ENCODE measurements at regions not wholly inside any gene's neighbourhood (a gene's known extent, or its start where the extent isn't known, plus 50 kb on each side); places are given as distances from the start of the nearest gene placed in this dataset.

- DNase-seq (ENCODE audit: low spot score): no peak
- in situ Hi-C loops (cut with MboI; ENCODE audit: low pct_unique_long_range_greater_than_20kb, low sequenced_read_pairs, unreplicated experiment): loop anchor here (5.0 kb wide), 1 partner anchor 94 kb away; the partner anchor contains the start of gene CHD2
- TF ChIP-seq CTCF (IDR thresholded peaks at IDR 0.05; ENCODE audit: extremely low read depth, insufficient read depth, missing control alignments): no peak
Measured at GRCh38 chr15:92807971-92808571, 92.1 kb upstream of the CHD2 start.

- peak; percentile 75 for DNase-seq (ENCODE audit: low spot score)
- in situ Hi-C loops (cut with MboI; ENCODE audit: low pct_unique_long_range_greater_than_20kb, low sequenced_read_pairs, unreplicated experiment): loop anchor here (5.0 kb wide), 1 partner anchor 94 kb away; the partner anchor contains the start of gene CHD2
- no peak for TF ChIP-seq CTCF (IDR thresholded peaks at IDR 0.05; ENCODE audit: extremely low read depth, insufficient read depth, missing control alignments)
Measured at GRCh38 chr15:92808598-92809063, 91.5 kb upstream of the CHD2 start.

GRCh38 chr15:92809064-92809879, 90.9 kb upstream of the CHD2 start:
- peak; percentile 99 for TF ChIP-seq CTCF (IDR thresholded peaks at IDR 0.05; ENCODE audit: extremely low read depth, insufficient read depth, missing control alignments)
- in situ Hi-C loops (cut with MboI; ENCODE audit: low pct_unique_long_range_greater_than_20kb, low sequenced_read_pairs, unreplicated experiment): loop anchor here (5.0 kb wide), 1 partner anchor 93 kb away; the partner anchor contains the start of gene CHD2
- DNase-seq (ENCODE audit: low spot score): peak; percentile 97

- peak; percentile 64 for DNase-seq (ENCODE audit: low spot score)
- TF ChIP-seq CTCF (IDR thresholded peaks at IDR 0.05; ENCODE audit: extremely low read depth, insufficient read depth, missing control alignments): no peak
- in situ Hi-C loops (cut with MboI; ENCODE audit: low pct_unique_long_range_greater_than_20kb, low sequenced_read_pairs, unreplicated experiment): loop anchor here (5.0 to 10.0 kb wide), 2 partner anchors 75 to 92 kb away; partner anchors contain the start of gene CHD2
Measured at GRCh38 chr15:92809880-92810361, 90.2 kb upstream of the CHD2 start.

- in situ Hi-C loops (cut with MboI; ENCODE audit: low pct_unique_long_range_greater_than_20kb, low sequenced_read_pairs, unreplicated experiment): loop anchor here (10.0 kb wide), 1 partner anchor 74 kb away; no protein-coding TSS in a partner anchor
- peak; percentile 48 for DNase-seq (ENCODE audit: low spot score)
- TF ChIP-seq CTCF (IDR thresholded peaks at IDR 0.05; ENCODE audit: extremely low read depth, insufficient read depth, missing control alignments): no peak
Measured at GRCh38 chr15:92810418-92811138, 89.5 kb upstream of the CHD2 start.
